ENCODE measurements at regions not wholly inside any gene's neighbourhood (a gene's known extent, or its start where the extent isn't known, plus 50 kb on each side); places are given as distances from the start of the nearest gene placed in this dataset.
"Not testable (repeated sequence)": the region's sequence is repeated elsewhere in the genome, so short reads cannot be mapped to it uniquely, and the experiment has no call there.

DNA sequence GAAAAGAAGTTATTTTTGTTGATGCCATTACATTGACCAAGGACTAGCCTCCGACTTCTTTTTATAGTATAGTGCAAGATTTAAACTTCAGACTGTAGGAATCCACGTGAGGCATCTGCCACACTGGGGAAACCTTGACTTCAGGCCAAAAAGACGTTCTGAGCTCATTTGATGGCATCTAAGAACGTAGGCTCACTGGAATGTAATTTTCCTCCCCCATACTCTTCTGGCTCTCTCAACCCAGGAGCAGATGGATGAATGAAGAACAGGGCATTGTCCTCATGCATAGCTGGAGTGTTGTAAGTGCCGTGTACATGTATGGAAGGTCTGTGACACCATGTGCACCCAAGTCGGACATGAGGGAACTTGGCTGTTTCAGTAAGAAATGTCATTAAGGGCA, 72.8 kb upstream of the IKBKE start:
- not testable (repeated sequence) for DNase-seq; H3K9me3 Mint-ChIP-seq; ATAC-seq; H3K27me3 Mint-ChIP-seq (ENCODE audit: low read depth); H3K36me3 Mint-ChIP-seq (ENCODE audit: insufficient read depth); H3K4me1 Mint-ChIP-seq (ENCODE audit: low read depth); H3K4me3 Mint-ChIP-seq

DNA sequence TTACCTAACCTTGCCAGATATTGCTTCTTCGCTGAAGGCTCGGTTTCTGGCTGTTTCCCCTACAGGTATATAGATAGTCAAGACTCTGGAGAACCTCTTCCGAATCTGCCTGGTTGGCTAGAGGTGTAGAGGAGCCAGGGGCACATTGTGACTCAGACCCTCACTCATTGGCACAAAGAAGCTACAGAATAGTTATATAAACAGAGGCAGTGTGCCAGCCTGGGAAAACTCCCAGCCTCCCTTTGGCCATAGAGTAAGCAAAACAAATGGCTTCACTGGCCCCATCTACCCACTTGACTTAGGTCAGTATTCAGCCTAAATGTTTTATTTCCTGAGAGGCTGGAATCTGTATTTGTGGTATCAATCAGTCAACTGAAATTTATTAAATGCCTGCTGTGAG, 72.0 kb upstream of the IKBKE start:
- H3K4me3 Mint-ChIP-seq; H3K9me3 Mint-ChIP-seq; H3K36me3 Mint-ChIP-seq (ENCODE audit: insufficient read depth); DNase-seq; H3K4me1 Mint-ChIP-seq (ENCODE audit: low read depth); ATAC-seq; H3K27me3 Mint-ChIP-seq (ENCODE audit: low read depth): not testable (repeated sequence)

DNA sequence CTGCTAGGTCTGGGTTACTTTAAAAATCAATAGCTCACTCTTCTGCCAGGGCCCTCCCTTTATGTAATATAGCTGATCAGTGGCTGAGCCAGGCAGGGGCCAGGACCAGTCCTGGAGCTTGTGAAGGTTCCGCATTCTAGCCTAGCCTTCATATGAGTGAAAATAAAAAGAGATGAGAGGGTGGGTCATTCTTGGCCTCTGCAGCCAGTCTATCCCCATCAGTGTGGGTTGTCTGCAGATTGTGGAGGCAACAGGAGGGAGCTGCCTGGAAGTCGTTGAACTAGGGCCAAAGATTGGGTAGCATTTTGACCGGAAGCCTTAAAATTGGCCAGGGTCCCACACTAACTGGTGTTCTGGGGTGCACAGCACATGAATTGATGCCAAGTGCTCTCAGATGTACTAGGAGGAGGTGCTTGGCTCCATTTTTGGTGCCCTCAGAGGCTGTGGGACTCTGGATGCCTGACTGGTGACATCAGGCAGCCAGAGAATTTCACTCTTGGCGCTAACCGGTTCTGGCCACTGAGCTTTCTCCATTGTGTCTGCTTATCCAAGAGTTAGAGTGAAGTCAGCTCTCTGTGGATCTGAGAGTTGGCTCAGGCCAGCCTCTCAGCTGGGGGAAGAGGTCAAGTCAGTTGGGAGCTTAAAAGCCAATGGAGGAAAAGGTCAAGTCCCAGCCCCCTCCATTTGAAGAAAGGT, 66.5 kb upstream of the IKBKE start:
- not testable (repeated sequence) for H3K36me3 Mint-ChIP-seq (ENCODE audit: insufficient read depth); H3K4me1 Mint-ChIP-seq (ENCODE audit: low read depth); H3K9me3 Mint-ChIP-seq; H3K4me3 Mint-ChIP-seq; ATAC-seq; H3K27me3 Mint-ChIP-seq (ENCODE audit: low read depth); DNase-seq

DNA sequence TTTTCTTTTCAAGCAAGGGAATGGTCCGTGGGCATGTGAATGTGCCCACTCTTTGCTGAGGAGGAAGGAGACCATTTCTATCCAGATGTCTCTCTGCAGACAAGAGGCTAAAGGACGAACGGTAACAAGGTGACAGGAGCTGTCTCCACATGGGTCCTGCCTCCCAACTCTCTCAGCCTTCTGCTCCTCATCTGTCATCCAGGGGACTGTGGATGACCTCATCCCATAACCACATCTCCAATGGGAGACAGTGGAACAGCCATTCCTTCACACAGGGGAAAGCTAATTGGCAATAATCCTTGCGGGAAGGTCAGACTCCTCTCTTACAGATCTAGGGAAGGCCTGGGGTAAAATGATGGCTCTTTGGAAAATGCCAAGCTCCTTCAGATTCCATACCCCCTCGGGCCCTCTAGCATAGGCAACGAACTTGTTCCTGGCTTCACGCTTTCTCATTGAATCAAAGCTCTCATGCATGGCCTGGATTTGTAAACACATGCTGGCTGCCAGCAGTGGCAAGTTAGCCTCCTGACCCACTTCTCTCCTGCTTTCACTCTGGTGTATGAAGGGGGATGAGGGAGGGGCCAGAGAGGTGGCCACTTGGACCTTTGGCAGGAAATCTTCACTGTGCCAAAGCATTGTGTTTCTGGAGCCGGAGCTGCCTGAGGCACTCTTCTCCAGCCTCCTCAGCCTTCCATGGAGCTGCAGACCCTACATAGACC, 65.8 kb upstream of the IKBKE start:
- H3K27me3 Mint-ChIP-seq (ENCODE audit: low read depth); H3K4me3 Mint-ChIP-seq; ATAC-seq; H3K36me3 Mint-ChIP-seq (ENCODE audit: insufficient read depth); H3K4me1 Mint-ChIP-seq (ENCODE audit: low read depth); H3K9me3 Mint-ChIP-seq; DNase-seq: not testable (repeated sequence)

DNA sequence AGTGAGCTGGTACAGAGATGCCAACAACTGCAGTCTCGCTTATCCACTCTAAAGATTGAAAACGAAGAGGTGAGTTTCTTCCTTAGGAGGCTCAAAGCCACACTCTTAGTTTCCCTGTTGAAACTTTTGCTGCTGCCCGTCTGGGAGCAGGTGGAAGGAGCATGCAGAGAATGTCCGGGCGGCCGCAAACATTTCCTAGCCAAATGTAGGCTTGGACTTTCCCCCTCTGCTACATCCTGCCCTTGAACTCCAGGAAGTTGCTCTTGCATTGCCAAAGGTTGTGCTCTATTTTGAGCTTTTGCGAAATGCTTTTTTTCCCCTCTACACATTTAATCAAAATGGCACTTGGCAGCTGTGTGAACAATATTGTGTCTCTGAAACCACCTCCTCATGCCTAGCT, 65.0 kb upstream of the IKBKE start:
- H3K36me3 Mint-ChIP-seq (ENCODE audit: insufficient read depth); DNase-seq; H3K27me3 Mint-ChIP-seq (ENCODE audit: low read depth); H3K9me3 Mint-ChIP-seq; ATAC-seq; H3K4me3 Mint-ChIP-seq; H3K4me1 Mint-ChIP-seq (ENCODE audit: low read depth): not testable (repeated sequence)

DNA sequence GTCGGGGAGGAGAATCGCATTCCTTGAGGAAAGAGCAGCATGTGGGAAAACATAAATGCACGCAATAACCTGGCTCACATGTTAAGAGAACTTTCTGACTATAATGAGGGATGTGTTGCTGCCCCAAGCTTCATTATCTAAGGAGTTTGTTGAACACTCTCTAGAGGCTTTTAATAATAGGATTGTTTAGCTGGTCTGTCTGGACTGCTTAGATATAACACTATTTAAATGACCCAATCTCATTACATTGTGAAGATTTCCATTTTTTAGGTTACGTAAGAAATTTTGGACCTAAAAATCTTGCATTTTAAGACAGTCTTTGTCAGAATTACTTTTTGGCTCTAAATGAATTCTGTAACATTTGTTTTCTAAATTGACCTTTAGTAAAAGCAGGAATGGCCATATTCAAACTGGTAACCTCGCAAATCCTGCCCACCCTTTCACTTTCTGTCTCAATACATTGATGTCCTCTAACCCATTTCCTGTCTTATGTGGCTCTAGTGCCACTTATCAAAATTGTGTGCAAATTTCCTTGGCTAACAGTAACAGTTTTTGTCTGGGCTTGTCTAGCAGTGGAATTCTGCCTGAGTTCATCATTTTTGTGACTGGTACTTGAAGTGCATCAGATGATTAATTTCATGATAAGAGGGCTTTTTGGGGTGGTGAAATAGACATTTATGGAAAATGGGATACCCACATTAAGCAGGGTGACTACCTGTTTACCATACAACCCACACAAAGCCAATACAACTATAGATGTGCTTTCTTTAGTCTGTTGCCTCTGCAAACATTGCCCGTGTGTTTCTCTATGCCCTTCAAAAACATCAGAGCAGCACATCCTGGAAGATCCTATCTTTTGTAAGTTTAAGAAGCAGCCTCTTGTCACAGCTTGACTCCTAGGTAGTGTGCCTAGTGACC, 61.6 kb upstream of the IKBKE start:
- H3K27me3 Mint-ChIP-seq (ENCODE audit: low read depth); ATAC-seq: not testable (repeated sequence)

DNA sequence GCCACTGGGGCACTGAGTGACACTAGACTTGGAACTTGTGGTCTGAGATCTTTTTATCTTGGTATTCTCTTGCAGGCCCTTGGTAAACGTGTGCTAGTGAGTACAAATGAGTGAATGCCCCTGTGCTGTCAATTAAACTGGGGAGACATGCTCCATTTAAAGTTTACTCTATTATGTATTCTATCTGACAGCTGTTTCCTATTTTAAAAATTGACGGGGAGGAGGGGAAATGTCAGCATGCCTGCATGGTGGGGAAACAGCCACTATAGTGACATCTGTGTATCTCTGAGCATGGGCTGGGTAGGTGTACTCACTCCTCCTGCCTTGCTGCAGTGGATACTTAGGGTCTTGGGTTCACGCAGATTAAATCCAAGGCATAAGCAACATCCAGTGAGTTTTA, 59.0 kb upstream of the IKBKE start:
- Mint-ChIP-seq H3K27me3 (ENCODE audit: low read depth) (no peaks in the 10 kb centered on the region), H3K9me3 (no peaks in the 10 kb centered on the region), H3K36me3 (ENCODE audit: insufficient read depth) (peaks cover 6% of the 10 kb centered on the region), H3K4me3 (no peak overlapping the region), H3K4me1 (ENCODE audit: low read depth) (no peaks in the 10 kb centered on the region)
- no peak for DNase-seq
- ATAC-seq = no peak

More for the DNA sequence above, 61.6 kb upstream of the IKBKE start:
- H3K36me3 Mint-ChIP-seq (ENCODE audit: insufficient read depth); H3K4me1 Mint-ChIP-seq (ENCODE audit: low read depth); DNase-seq; H3K4me3 Mint-ChIP-seq; H3K9me3 Mint-ChIP-seq: not testable (repeated sequence)

DNA sequence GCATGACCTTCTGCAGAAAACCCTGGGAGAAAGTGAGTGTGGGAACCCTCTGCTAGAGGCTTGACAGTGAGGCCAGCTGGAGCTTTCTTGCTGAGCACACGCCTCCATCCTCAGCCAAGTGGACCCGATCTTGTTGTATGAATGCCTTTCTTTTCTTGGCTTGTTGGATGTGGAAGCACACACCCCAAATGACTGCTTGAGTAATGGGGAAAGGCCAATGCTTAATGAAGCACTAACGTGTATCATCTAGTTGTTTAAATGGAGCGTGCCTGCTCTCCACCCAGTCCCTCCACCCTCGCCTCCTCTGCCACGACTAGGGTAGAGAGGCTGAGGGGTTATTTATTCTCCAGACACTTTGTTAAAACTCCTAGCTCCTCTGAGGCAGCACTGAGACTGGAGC, 54.3 kb upstream of the IKBKE start:
- Mint-ChIP-seq H3K27me3 (ENCODE audit: low read depth) (no peaks in the 10 kb centered on the region), H3K4me1 (ENCODE audit: low read depth) (no peaks in the 10 kb centered on the region), H3K4me3 (no peak overlapping the region), H3K36me3 (ENCODE audit: insufficient read depth) (peaks cover 9% of the 10 kb centered on the region), H3K9me3 (no peaks in the 10 kb centered on the region)
- no peak for ATAC-seq
- no peak for DNase-seq

DNA sequence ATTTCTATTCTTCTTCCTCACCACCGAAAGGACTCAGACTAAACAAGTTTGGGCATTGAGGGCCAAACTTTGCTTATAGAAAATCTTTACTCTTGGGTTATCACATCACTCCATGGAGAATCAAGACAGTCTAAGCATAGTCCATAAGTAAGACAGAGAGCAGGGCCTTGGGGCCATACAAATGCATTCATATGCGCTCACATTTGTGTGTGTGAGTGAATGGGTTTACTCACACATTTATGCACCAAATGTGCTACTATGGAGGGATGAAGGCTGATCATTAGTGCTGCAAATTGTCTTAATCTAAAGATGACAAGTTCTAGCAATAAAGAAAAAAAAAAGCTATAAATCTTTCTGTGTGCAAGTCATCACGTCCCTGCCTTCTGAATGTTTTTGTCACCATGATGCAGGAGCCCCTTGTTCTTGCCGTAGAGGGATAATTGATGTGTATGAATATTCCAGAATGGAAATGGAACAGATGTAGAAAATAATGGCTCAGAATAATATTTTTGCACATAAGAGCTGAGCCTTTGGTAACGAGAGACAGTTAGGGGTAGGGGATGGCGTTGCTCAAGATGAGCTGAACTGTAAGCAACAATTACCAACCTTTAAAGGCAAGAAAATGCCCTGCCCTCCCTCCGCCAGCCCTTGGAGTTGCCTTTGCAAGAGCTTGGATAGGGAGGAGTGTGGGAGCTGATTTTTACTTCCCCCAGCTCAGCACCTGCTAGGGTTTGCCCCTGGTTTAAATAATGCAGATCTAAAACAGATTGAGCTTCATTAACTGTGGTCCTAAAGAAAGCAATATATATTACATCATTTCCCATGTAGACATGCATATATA, 52.3 kb upstream of the IKBKE start:
- Mint-ChIP-seq H3K4me3 (no peak overlapping the region), H3K9me3 (no peaks in the 10 kb centered on the region)
- ATAC-seq = no peak

DNA sequence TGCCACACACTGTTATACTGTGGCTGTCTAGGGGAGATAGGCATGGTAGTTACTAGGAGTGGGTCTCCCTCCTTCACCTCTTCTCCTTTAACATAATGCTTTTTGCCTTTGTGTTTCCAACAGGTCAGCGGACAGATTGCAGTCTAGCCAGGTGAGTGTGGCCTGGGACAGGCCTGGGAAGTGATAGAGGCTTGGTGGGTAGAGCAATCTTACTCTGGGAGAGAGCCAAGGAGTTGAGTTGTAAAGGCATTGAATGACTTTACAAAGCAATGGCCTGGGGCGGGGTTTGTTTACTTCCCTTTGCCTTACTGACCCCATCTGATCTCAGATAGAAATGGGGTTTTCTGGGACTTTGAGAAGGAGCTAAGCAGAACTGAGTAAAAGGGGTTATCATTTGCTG, 51.0 kb upstream of the IKBKE start:
- Mint-ChIP-seq H3K9me3 (no peaks in the 10 kb centered on the region), H3K36me3 (ENCODE audit: insufficient read depth) (peaks cover 15% of the 10 kb centered on the region), H3K27me3 (ENCODE audit: low read depth) (no peaks in the 10 kb centered on the region), H3K4me3 (no peak overlapping the region), H3K4me1 (ENCODE audit: low read depth) (no peaks in the 10 kb centered on the region)
- ATAC-seq = no peak
- DNase-seq = no peak

More for the DNA sequence above, 52.3 kb upstream of the IKBKE start:
- Mint-ChIP-seq H3K36me3 (ENCODE audit: insufficient read depth) (peaks cover 11% of the 10 kb centered on the region), H3K4me1 (ENCODE audit: low read depth) (no peaks in the 10 kb centered on the region), H3K27me3 (ENCODE audit: low read depth) (no peaks in the 10 kb centered on the region)
- no peak for DNase-seq

DNA sequence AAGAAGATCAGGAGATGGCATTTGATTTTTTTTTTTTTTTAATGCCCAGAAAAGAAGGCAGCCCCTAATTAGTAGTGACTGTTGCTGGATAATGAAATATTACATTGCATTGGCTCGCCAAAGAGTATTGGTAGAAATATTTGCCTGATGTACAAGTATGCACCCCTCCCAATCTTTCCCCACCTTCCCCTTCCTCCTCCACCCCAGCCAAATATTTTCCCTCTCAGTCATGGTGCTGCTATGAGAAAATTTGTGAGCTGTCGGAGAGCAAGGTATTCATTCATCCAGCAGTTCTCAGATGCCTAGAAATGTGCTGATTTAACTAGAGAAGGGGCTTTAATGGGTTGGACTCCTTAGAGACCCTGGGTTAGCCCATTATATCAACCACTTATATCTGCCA, 50.5 kb upstream of the IKBKE start:
- Mint-ChIP-seq H3K9me3 (no peaks in the 10 kb centered on the region), H3K4me1 (ENCODE audit: low read depth) (no peaks in the 10 kb centered on the region), H3K4me3 (no peak overlapping the region), H3K36me3 (ENCODE audit: insufficient read depth) (peaks cover 15% of the 10 kb centered on the region), H3K27me3 (ENCODE audit: low read depth) (no peaks in the 10 kb centered on the region)
- no peak for ATAC-seq
- no peak for DNase-seq

DNA sequence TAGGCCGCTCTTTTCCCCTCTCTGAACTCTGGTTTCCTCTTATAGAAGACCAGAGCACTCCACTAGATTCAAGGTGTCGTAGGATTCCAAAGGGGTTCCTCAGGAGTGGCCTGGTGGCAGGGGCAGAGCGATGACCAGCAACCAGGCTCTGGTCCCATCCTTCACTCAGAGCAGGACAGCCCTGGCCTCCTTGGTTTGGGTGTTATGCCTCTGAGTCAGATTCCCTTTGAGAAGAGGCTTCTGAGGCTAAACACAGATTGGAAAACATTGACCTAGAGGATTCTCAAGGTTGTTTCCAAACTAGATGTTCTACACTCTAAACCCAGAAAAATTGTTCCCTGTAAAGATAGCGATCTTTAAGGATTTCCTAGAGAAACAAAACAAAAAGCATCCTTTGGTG, 49.8 kb upstream of the IKBKE start:
- no peak for ATAC-seq
- no peaks in the 10 kb centered on the region for H3K9me3 Mint-ChIP-seq

More for the DNA sequence above, 49.8 kb upstream of the IKBKE start:
- Mint-ChIP-seq H3K4me1 (ENCODE audit: low read depth) (no peaks in the 10 kb centered on the region), H3K4me3 (no peak overlapping the region), H3K27me3 (ENCODE audit: low read depth) (no peaks in the 10 kb centered on the region), H3K36me3 (ENCODE audit: insufficient read depth) (peaks cover 15% of the 10 kb centered on the region)
- no peak for DNase-seq
